Neutrophil (primary cell): ENCODE measurements at regions not wholly inside any gene's neighbourhood (a gene's known extent, or its start where the extent isn't known, plus 50 kb on each side); places are given as distances from the start of the nearest gene placed in this dataset.
"Not testable (repeated sequence)": the region's sequence is repeated elsewhere in the genome, so short reads cannot be mapped to it uniquely, and the experiment has no call there.

Experiments used
- H3K27ac ChIP-seq: fragments of 200-600 bp; sonication (generic); 2 replicates; pipeline ENCODE4 v1.5.1; 2016; ENCODE audit warnings: mild to moderate bottlenecking, moderate library complexity
- H3K27me3 ChIP-seq: fragments of 200-600 bp; sonication (generic); 2 replicates; pipeline ENCODE4 v1.6.0; 2016; ENCODE audit warnings: mild to moderate bottlenecking
- H3K36me3 ChIP-seq: fragments of 200-600 bp; sonication (generic); 2 replicates; pipeline ENCODE4 v1.5.1; 2017
- H3K4me1 ChIP-seq, 2 experiments: fragments of 200-600 bp in 1 of 2; sonication (generic) in 1 of 2; 1 replicate in 1 of 2; 2 replicates in 1 of 2; pipeline versions ENCODE4 v1.5.1 to v1.6.1; 2013 to 2016; ENCODE audit warnings: low read depth in 1 of 2, low read length in 1 of 2, mild to moderate bottlenecking in 1 of 2, moderate library complexity in 1 of 2; ENCODE audit not compliant: control insufficient read depth in 1 of 2, insufficient read depth in 1 of 2
- H3K4me3 ChIP-seq, 2 experiments: fragments of 200-600 bp in 1 of 2; sonication (generic) in 1 of 2; 1 replicate in 1 of 2; 2 replicates in 1 of 2; pipeline ENCODE4 v1.5.1; 2013 to 2016; ENCODE audit warnings: low read depth in 1 of 2, low read length in 1 of 2, mild to moderate bottlenecking in 1 of 2, moderate library complexity in 1 of 2
- H3K9me3 ChIP-seq: fragments of 200-600 bp; sonication (generic); 2 replicates; pipeline ENCODE4 v1.5.1; 2016
- TF ChIP-seq, protein P1 (sequence below): fragments of 200-600 bp; sonication (generic); IDR thresholded peaks from 2 replicates; pipeline ENCODE4 v1.5.1; 2016; ENCODE audit warnings: antibody characterized with exemption

DNA sequence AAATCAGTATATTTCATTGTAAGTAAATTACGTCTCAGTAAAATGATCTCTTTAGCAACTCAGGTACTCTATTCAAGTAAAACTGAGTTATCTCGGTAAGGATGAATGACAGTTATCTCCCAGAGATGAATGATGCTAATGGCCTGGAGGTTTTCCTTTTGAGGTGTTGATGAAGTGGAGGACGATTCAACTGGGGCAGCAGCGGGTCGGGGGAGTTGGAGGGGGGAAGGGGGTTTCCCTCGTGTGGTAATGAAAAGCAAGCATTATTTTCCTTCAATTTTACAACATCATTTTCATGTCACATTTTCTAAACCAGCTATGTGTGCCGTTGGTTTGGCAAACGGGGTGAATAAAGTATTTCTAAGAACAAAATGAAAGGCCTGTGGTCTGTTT, 92.4 kb upstream of the ATXN3L start:
- no peaks in the 10 kb centered on the region for H3K4me1 ChIP-seq
- no peak overlapping the region for H3K27ac ChIP-seq
- no peak overlapping the region for H3K4me3 ChIP-seq
- no peaks in the 10 kb centered on the region for H3K27me3 ChIP-seq
- no peaks in the 10 kb centered on the region for H3K9me3 ChIP-seq
- H3K36me3 ChIP-seq: no peaks in the 10 kb centered on the region
- TF ChIP-seq, protein P1, sequence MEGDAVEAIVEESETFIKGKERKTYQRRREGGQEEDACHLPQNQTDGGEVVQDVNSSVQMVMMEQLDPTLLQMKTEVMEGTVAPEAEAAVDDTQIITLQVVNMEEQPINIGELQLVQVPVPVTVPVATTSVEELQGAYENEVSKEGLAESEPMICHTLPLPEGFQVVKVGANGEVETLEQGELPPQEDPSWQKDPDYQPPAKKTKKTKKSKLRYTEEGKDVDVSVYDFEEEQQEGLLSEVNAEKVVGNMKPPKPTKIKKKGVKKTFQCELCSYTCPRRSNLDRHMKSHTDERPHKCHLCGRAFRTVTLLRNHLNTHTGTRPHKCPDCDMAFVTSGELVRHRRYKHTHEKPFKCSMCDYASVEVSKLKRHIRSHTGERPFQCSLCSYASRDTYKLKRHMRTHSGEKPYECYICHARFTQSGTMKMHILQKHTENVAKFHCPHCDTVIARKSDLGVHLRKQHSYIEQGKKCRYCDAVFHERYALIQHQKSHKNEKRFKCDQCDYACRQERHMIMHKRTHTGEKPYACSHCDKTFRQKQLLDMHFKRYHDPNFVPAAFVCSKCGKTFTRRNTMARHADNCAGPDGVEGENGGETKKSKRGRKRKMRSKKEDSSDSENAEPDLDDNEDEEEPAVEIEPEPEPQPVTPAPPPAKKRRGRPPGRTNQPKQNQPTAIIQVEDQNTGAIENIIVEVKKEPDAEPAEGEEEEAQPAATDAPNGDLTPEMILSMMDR: no peak

DNA sequence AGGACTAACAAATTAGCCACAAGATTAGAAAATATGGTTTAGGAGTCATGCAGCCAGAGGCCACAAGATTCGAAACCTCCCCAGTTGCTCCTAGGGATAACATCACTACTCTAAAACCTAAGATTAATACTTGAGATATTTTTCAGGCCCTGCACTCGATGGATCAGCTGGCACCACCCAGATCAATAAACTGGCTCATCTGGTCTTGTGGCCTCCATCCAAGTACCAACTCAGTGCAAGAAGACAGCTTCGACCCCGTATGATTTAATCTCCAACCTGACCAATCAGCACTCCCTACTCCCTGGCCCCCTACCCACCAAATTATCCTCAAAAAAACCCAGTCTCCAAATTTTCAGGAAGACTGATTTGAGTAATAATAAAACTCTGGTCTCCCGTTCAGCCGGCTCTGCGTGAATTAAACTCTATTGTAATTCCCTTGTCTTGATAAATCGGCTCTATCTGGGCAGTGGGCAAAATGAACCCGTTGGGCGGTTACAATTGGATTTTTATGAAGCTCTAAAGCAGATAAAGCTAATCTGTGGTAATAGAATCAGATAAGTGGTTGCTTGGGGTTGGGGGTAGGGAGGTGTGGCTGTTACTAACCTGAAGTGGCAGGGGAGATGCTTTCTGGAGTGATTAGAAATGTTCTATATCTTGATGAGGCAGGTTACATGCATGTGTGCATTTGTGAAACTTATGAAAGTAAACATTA, 91.8 kb upstream of the ATXN3L start:
- Histone ChIP-seq H3K27me3 (no peaks in the 10 kb centered on the region), H3K4me3 (no peak overlapping the region), H3K9me3 (no peaks in the 10 kb centered on the region), H3K36me3 (no peaks in the 10 kb centered on the region), H3K27ac (no peak overlapping the region), H3K4me1 (no peaks in the 10 kb centered on the region)
- TF ChIP-seq, protein P1: no peak

DNA sequence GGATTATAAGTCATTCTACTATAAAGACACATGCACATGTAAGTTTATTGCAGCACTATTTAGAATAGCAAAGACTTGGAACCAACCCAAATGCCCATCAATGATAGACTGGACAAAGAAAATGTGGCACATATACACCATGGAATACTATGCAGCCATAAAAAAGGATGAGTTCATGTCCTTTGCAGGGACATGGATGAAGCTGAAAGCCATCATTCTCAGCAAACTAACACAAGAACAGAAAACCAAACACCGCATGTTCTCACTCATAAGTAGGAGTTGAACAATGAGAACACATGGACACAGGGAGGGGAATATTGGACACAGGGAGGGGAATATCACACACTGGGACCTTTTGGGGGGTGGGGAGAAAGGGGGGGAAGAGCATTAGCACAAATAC, 88.7 kb upstream of the ATXN3L start:
- not testable (repeated sequence) for H3K36me3 ChIP-seq, H3K27me3 ChIP-seq, H3K4me1 ChIP-seq, H3K4me3 ChIP-seq, H3K9me3 ChIP-seq, H3K27ac ChIP-seq

DNA sequence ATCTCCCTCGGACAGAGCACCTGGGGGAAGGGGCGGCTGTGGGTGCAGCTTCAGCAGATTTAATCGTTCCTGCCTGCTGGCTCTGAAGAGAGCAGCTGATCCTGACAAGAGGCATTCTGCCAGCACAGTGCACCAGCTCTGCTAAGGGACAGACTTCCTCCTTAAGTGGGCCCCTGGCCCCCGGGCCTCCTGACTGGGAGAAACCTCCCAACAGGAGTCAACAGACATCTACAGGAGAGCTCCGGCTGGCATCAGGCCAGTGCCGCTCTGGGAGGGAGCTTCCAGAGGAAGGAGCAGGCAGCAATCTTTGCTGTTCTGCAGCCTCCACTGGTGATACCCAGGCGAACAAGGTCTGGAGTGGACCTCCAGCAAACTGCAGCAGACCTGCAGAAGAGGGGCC, 84.9 kb upstream of the ATXN3L start:
- not testable (repeated sequence) for H3K36me3 ChIP-seq, H3K9me3 ChIP-seq, H3K4me3 ChIP-seq, H3K27ac ChIP-seq, H3K4me1 ChIP-seq, H3K27me3 ChIP-seq

DNA sequence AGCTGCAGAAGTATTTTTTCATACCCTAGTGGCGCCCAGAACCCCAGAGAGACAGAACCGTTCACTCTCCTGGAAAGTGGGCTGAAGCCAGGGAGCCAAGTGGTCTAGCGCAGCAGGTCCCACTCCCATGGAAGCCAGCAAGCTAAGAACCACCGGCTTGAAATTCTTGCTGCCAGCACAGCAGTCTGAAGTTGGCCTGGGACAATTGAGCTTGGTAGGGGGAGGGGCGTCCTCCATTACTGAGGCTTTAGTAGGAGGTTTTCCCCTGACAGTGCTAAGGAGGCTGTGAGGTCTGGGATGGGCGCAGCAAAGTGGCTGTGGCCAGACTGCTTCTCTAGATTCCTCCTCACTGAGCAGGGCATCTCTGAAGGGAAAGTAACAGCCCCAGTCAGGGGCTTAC, 84.5 kb upstream of the ATXN3L start:
- Histone ChIP-seq H3K27me3 (no peaks in the 10 kb centered on the region), H3K4me3 (no peak overlapping the region), H3K9me3 (no peaks in the 10 kb centered on the region), H3K4me1 (peaks cover 0 to 3% of the 10 kb centered on the region in 2 experiments), H3K36me3 (no peaks in the 10 kb centered on the region), H3K27ac (no peak overlapping the region)
- TF ChIP-seq, protein P1: no peak

DNA sequence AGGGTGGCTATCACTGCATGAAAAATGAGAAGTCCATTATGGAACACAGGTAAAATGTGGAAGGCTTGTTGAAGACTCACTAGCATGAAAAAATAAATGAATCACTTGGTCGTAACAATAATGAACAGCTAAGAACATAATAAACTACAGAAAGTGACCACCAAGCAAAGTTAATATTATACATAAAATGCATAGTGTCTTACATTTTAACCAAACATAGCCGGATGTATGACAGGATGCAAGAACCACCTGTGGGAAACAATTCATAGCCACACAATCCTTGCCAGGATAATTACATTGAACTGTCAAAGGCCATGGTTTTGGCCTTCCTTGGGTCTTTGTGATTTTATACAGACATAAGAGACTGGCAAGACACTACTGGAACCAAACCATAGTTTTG, 81.9 kb upstream of the ATXN3L start:
- Histone ChIP-seq H3K9me3 (no peaks in the 10 kb centered on the region), H3K27ac (no peak overlapping the region), H3K4me1 (peaks cover 9 to 14% of the 10 kb centered on the region in 2 experiments), H3K36me3 (no peaks in the 10 kb centered on the region), H3K27me3 (no peaks in the 10 kb centered on the region), H3K4me3 (no peak overlapping the region)
- TF ChIP-seq, protein P1: no peak

DNA sequence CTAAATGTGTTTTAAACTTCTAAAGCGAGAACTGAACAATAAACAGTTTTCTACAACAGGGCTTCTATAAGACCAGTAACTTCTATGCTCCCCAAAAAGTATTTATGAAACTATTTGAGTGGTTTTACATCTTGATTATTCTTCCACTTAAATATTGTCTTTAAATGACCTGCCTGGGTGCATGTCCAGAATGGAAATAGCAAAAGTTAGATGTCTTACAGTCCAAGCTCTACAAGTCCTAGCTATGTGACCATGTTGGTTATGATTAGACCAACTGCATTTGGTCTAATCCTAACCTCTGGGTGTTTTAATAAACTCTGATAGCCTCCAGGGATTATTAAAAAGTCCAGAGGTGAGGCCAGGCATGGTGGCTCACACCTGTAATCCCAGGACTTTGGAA, 79.0 kb upstream of the ATXN3L start:
- Histone ChIP-seq H3K9me3 (no peaks in the 10 kb centered on the region), H3K4me1 (peaks cover 9 to 14% of the 10 kb centered on the region in 2 experiments), H3K36me3 (no peaks in the 10 kb centered on the region), H3K27ac (no peak overlapping the region), H3K27me3 (no peaks in the 10 kb centered on the region), H3K4me3 (no peak overlapping the region)
- TF ChIP-seq, protein P1: no peak
